BLaER1 treated with 17β-estradiol and CSF1 and Interleukin-3, amounts not matched to agents 10 nM and 100 nM (cell line): ENCODE measurements at regions not wholly inside any gene's neighbourhood (a gene's known extent, or its start where the extent isn't known, plus 50 kb on each side); places are given as distances from the start of the nearest gene placed in this dataset.
"Not testable (repeated sequence)": the region's sequence is repeated elsewhere in the genome, so short reads cannot be mapped to it uniquely, and the experiment has no call there.

ENCODE experiments used
- H3K27ac ChIP-seq, 11 experiments: shearing (Covaris generic); formaldehyde crosslinking; 2 replicates each; pipeline ENCODE4 v1.8.1; 2022
- H3K27me3 ChIP-seq, 11 experiments: shearing (Covaris generic); formaldehyde crosslinking; 2 replicates each; pipeline ENCODE4 v1.8.1; 2022
- H3K36me3 ChIP-seq, 11 experiments: shearing (Covaris generic); formaldehyde crosslinking; 2 replicates each; pipeline ENCODE4 v1.8.1; 2022
- H3K4me1 ChIP-seq, 10 experiments: shearing (Covaris generic); formaldehyde crosslinking; 2 replicates each; pipeline ENCODE4 v1.8.1; 2022
- H3K4me2 ChIP-seq, 11 experiments: shearing (Covaris generic); formaldehyde crosslinking; 2 replicates each; pipeline ENCODE4 v1.8.1; 2022
- H3K4me3 ChIP-seq, 10 experiments: shearing (Covaris generic); formaldehyde crosslinking; 2 replicates each; pipeline ENCODE4 v1.8.1; 2022
- H3K9ac ChIP-seq, 11 experiments: shearing (Covaris generic); formaldehyde crosslinking; 2 replicates each; pipeline ENCODE4 v1.8.1; 2022
- H3K9me3 ChIP-seq, 11 experiments: shearing (Covaris generic); formaldehyde crosslinking; replicated peaks in 1 of 11; 2 replicates each; pipeline ENCODE4 v1.8.1; 2022
- H4K20me1 ChIP-seq, 11 experiments: shearing (Covaris generic); formaldehyde crosslinking; 2 replicates each; pipeline ENCODE4 v1.8.1; 2022
- Cebpa-rat ChIP-seq, 11 experiments: shearing (Covaris generic); IDR thresholded peaks; 2 replicates each; pipeline ENCODE4 v1.8.1; 2022

- Histone ChIP-seq H3K4me1 (no peaks in the 10 kb centered on the region), H3K27ac (no peak overlapping the region), H3K36me3 (no peaks in the 10 kb centered on the region), H3K4me2 (no peak overlapping the region), H3K9me3 (no peaks in the 10 kb centered on the region), H3K27me3 (no peaks in the 10 kb centered on the region), H3K9ac (no peak overlapping the region), H4K20me1 (no peaks in the 10 kb centered on the region), H3K4me3 (no peak overlapping the region)
- TF ChIP-seq Cebpa-rat (IDR thresholded peaks at IDR 0.05): no peak
Measured at GRCh38 chr6:58073263-58073662, 755.8 kb downstream of the PRIM2 start.

- H3K9ac ChIP-seq, H3K4me2 ChIP-seq, H3K4me3 ChIP-seq, H3K27ac ChIP-seq, H4K20me1 ChIP-seq, H3K27me3 ChIP-seq, H3K9me3 ChIP-seq, H3K4me1 ChIP-seq, H3K36me3 ChIP-seq: not testable (repeated sequence)
Measured at GRCh38 chr6:58090067-58090466, 772.6 kb downstream of the PRIM2 start.

- not testable (repeated sequence) for H3K4me3 ChIP-seq, H3K4me1 ChIP-seq, H3K27ac ChIP-seq, H3K9me3 ChIP-seq, H3K9ac ChIP-seq, H3K4me2 ChIP-seq, H4K20me1 ChIP-seq, H3K27me3 ChIP-seq, H3K36me3 ChIP-seq
Measured at GRCh38 chr6:58097251-58097650, 779.8 kb downstream of the PRIM2 start.

GRCh38 chr6:58113960-58114359 lies 796.5 kb downstream of the PRIM2 start:
- Histone ChIP-seq H3K27ac (no peak overlapping the region), H4K20me1 (no peaks in the 10 kb centered on the region), H3K9me3 (no peaks in the 10 kb centered on the region), H3K27me3 (no peaks in the 10 kb centered on the region), H3K4me3 (no peak overlapping the region), H3K9ac (no peak overlapping the region), H3K4me2 (no peak overlapping the region), H3K4me1 (no peaks in the 10 kb centered on the region), H3K36me3 (no peaks in the 10 kb centered on the region)
- TF ChIP-seq Cebpa-rat (IDR thresholded peaks at IDR 0.05): no peak

- H3K4me1 ChIP-seq, H3K9me3 ChIP-seq, H3K27ac ChIP-seq, H3K4me2 ChIP-seq, H3K27me3 ChIP-seq, H4K20me1 ChIP-seq, H3K9ac ChIP-seq, H3K4me3 ChIP-seq, H3K36me3 ChIP-seq: not testable (repeated sequence)
Measured at GRCh38 chr6:58117162-58117561, 799.7 kb downstream of the PRIM2 start.

- H3K4me3 ChIP-seq, H3K4me1 ChIP-seq, H3K9me3 ChIP-seq: not testable (repeated sequence)
Measured at GRCh38 chr6:58121616-58122015, 804.2 kb downstream of the PRIM2 start.

GRCh38 chr6:58123770-58124169 lies 806.3 kb downstream of the PRIM2 start:
- not testable (repeated sequence) for H3K9ac ChIP-seq, H3K27ac ChIP-seq, H3K36me3 ChIP-seq, H3K4me3 ChIP-seq, H3K4me2 ChIP-seq, H3K4me1 ChIP-seq, H3K9me3 ChIP-seq, H4K20me1 ChIP-seq, H3K27me3 ChIP-seq

More at GRCh38 chr6:58121616-58122015, 804.2 kb downstream of the PRIM2 start:
- H3K4me2 ChIP-seq, H3K27ac ChIP-seq, H3K27me3 ChIP-seq, H3K36me3 ChIP-seq, H4K20me1 ChIP-seq, H3K9ac ChIP-seq: not testable (repeated sequence)

- not testable (repeated sequence) for H3K4me1 ChIP-seq, H3K27me3 ChIP-seq, H3K9me3 ChIP-seq, H3K27ac ChIP-seq, H3K36me3 ChIP-seq, H3K4me3 ChIP-seq, H3K9ac ChIP-seq, H4K20me1 ChIP-seq, H3K4me2 ChIP-seq
Measured at GRCh38 chr6:58128549-58128948, 811.1 kb downstream of the PRIM2 start.

GRCh38 chr6:58129098-58129497 lies 811.7 kb downstream of the PRIM2 start:
- not testable (repeated sequence) for H3K9me3 ChIP-seq, H3K36me3 ChIP-seq, H4K20me1 ChIP-seq, H3K9ac ChIP-seq, H3K4me1 ChIP-seq, H3K4me2 ChIP-seq, H3K27ac ChIP-seq, H3K4me3 ChIP-seq, H3K27me3 ChIP-seq

GRCh38 chr6:58139746-58140145 lies 822.3 kb downstream of the PRIM2 start:
- H3K36me3 ChIP-seq, H3K27me3 ChIP-seq, H3K4me1 ChIP-seq, H4K20me1 ChIP-seq, H3K27ac ChIP-seq, H3K4me2 ChIP-seq, H3K4me3 ChIP-seq, H3K9me3 ChIP-seq, H3K9ac ChIP-seq: not testable (repeated sequence)

- H3K4me1 ChIP-seq, H4K20me1 ChIP-seq, H3K4me3 ChIP-seq, H3K9me3 ChIP-seq, H3K27me3 ChIP-seq, H3K36me3 ChIP-seq, H3K27ac ChIP-seq, H3K9ac ChIP-seq, H3K4me2 ChIP-seq: not testable (repeated sequence)
Measured at GRCh38 chr6:58171025-58171424, 853.6 kb downstream of the PRIM2 start.

GRCh38 chr6:58181557-58182065 lies 864.2 kb downstream of the PRIM2 start:
- H3K27me3 ChIP-seq, H3K27ac ChIP-seq, H3K4me3 ChIP-seq, H3K36me3 ChIP-seq, H3K9ac ChIP-seq, H3K4me2 ChIP-seq, H3K9me3 ChIP-seq, H4K20me1 ChIP-seq, H3K4me1 ChIP-seq: not testable (repeated sequence)

- not testable (repeated sequence) for H3K4me1 ChIP-seq, H3K27me3 ChIP-seq, H3K9ac ChIP-seq, H3K36me3 ChIP-seq, H3K9me3 ChIP-seq, H3K4me2 ChIP-seq, H3K4me3 ChIP-seq, H4K20me1 ChIP-seq, H3K27ac ChIP-seq
Measured at GRCh38 chr6:58185300-58185699, 867.9 kb downstream of the PRIM2 start.

- H3K4me1 ChIP-seq, H3K4me3 ChIP-seq, H4K20me1 ChIP-seq, H3K36me3 ChIP-seq, H3K27ac ChIP-seq, H3K9ac ChIP-seq, H3K27me3 ChIP-seq, H3K4me2 ChIP-seq: not testable (repeated sequence)
- peaks cover 4 to 12% (median 10%) of the 10 kb centered on the region in 11 experiments; a peak in 17 of 22 replicates for H3K9me3 ChIP-seq
Measured at GRCh38 chr6:58193209-58193608, 875.8 kb downstream of the PRIM2 start.
